Gastrocnemius medialis (tissue), 4 donors: ENCODE measurements at regions not wholly inside any gene's neighbourhood (a gene's known extent, or its start where the extent isn't known, plus 50 kb on each side); places are given as distances from the start of the nearest gene placed in this dataset.

Source experiments
- CTCF ChIP-seq, 5 experiments: fragments of 450-650 bp in 3 of 5; fragments of 200-600 bp in 2 of 5; sonication (generic) in 2 of 5; IDR thresholded peaks in 4 of 5; conservative IDR thresholded peaks in 1 of 5; 1 replicate in 4 of 5; 2 replicates in 1 of 5; pipeline ENCODE4 v1.5.1; 2016 to 2019; ENCODE audit warnings: antibody characterized with exemption in 5 of 5, mild to moderate bottlenecking in 3 of 5, moderate library complexity in 3 of 5
- POLR2A ChIP-seq, 2 donors: fragments of 450-650 bp; IDR thresholded peaks; one replicate each; pipeline ENCODE4 v1.6.1; 2017; ENCODE audit warnings: antibody characterized with exemption in 2 of 2, mild to moderate bottlenecking in 2 of 2, moderate library complexity in 2 of 2

- TF ChIP-seq CTCF (IDR thresholded peaks at IDR 0.05 in 4 of 5, conservative IDR thresholded peaks at IDR 0.05 in 1 of 5) (no peak), POLR2A (IDR thresholded peaks at IDR 0.05) (no peak)
These were observed 279.8 kb downstream of the ARRDC4 start for GRCh38 chr15:98240303-98240702.
